ENCODE measurements at regions not wholly inside any gene's neighbourhood (a gene's known extent, or its start where the extent isn't known, plus 50 kb on each side); places are given as distances from the start of the nearest gene placed in this dataset.

DNA sequence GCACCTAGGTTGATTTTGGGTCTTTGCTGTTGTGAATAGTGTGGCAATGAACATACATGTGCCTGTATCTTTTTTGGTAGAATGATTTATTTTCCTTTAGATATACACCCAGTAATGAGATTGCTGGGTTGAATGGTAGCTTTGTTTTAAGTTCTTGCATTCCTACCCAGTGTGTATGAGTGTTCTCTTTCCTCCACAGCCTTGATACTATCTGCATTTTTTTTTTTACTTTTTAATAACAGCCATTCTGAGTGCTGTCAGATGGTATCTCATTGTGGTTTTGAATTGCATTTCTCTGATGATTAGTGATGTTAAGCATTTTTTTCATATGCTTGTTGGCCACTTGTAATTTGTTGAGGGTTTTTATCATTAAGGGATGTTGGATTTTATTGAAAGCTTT, 351.8 kb upstream of the GNPDA2 start:
- no peak overlapping the region for H3K27ac ChIP-seq
- TF ChIP-seq, protein P1, sequence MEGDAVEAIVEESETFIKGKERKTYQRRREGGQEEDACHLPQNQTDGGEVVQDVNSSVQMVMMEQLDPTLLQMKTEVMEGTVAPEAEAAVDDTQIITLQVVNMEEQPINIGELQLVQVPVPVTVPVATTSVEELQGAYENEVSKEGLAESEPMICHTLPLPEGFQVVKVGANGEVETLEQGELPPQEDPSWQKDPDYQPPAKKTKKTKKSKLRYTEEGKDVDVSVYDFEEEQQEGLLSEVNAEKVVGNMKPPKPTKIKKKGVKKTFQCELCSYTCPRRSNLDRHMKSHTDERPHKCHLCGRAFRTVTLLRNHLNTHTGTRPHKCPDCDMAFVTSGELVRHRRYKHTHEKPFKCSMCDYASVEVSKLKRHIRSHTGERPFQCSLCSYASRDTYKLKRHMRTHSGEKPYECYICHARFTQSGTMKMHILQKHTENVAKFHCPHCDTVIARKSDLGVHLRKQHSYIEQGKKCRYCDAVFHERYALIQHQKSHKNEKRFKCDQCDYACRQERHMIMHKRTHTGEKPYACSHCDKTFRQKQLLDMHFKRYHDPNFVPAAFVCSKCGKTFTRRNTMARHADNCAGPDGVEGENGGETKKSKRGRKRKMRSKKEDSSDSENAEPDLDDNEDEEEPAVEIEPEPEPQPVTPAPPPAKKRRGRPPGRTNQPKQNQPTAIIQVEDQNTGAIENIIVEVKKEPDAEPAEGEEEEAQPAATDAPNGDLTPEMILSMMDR (conservative IDR thresholded peaks at IDR 0.05) = no peak
- TF ChIP-seq ZFX (IDR thresholded peaks at IDR 0.05) = no peak

DNA sequence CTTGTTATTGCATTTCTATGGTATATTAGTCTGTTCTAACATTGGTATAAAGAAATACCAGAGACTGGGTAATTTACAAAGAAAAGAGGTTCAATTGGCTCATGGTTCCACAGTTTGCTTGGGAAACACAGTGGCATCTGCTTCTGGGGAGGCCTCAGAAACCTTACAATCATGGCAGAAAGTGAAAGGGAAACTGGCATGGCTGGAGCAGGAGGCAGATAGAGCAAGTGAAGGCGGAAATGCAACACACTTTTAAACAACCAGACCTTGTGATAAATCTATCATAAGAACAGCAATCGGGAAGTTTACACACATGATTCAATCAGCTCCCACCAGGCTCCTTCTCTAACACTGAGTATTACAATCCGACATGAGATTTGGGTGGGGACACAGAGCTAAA, 346.6 kb upstream of the GNPDA2 start:
- no peak for TF ChIP-seq ZFX (IDR thresholded peaks at IDR 0.05)
- TF ChIP-seq, protein P1 (conservative IDR thresholded peaks at IDR 0.05) = no peak
- H3K27ac ChIP-seq = no peak overlapping the region

DNA sequence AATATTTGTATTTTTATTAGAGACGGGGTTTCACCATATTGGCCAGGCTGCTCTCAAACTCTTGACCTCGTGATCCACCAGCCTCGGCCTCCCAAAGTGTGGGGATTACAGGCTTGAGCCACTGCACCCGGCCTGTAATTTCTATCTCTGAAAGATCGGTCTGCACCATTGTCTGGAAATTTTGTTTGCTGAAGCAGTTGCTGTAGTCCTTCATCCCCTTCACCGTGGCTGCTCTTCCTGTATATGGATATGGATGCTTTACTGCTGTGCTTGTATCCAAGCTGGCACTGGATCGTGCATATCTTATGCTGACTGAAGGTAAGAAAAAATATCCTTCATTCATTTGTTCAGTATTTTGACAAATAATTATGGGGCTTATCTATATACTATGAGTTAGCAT, 338.4 kb upstream of the GNPDA2 start:
- TF ChIP-seq, protein P1 (conservative IDR thresholded peaks at IDR 0.05) = no peak
- no peak for TF ChIP-seq ZFX (IDR thresholded peaks at IDR 0.05)
- no peak overlapping the region for H3K27ac ChIP-seq

DNA sequence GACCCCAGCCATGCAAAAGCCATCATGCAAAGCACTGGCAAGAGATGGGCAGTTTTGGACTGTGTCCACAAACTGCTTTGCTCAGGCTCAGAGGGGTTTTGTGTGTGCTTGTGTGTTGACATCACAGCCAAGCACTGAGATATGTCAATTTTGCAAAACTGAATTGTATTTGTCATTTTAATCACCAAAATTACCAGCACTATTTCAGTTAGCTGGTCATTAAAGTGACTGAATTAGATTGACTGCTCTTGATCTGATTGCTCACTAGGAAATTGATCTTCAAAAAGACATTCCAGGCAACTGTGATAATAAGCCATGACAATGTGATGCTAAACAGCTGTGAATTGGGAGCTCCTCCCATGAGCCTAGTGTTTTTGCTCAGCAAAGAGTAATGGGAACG, 337.3 kb upstream of the GNPDA2 start:
- TF ChIP-seq, protein P1 (conservative IDR thresholded peaks at IDR 0.05) = no peak
- no peak for TF ChIP-seq ZFX (IDR thresholded peaks at IDR 0.05)
- H3K27ac ChIP-seq = no peak overlapping the region

DNA sequence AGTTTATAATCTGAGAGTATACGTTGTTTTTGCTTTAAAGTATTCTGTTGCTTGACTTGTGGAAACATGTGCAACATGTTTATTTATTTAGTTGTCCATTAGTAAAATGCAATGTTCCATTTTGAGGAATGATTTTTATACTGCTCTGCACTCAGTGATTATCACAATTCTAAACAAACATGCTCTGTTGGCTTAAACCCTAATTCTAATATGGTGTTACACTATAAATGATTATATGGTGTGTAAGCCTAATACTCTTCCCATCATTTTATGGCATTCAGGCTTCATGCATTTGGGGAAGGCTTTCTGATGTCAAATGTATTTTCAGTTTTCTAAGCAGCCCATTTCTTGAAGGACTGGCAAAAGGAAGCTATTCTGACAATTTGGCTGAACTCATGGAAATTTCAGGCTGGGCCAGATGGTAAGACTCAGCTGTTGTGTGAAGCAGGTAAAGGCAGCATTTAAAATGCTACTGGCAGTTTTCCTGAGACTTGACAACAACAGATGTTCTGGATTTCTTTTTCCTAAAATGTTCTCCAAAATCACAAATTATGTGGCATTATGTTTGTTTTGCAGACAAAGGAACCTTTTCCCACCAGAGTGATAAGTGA, 336.7 kb upstream of the GNPDA2 start:
- no peak for TF ChIP-seq ZFX (IDR thresholded peaks at IDR 0.05)
- TF ChIP-seq, protein P1 (conservative IDR thresholded peaks at IDR 0.05) = no peak
- H3K27ac ChIP-seq = no peak overlapping the region

GRCh38 chr4:45043911-45044310, 317.6 kb upstream of the GNPDA2 start:
- TF ChIP-seq, protein P1 (conservative IDR thresholded peaks at IDR 0.05) = no peak
- TF ChIP-seq ZFX (IDR thresholded peaks at IDR 0.05) = no peak
- H3K27ac ChIP-seq = no peak overlapping the region

DNA sequence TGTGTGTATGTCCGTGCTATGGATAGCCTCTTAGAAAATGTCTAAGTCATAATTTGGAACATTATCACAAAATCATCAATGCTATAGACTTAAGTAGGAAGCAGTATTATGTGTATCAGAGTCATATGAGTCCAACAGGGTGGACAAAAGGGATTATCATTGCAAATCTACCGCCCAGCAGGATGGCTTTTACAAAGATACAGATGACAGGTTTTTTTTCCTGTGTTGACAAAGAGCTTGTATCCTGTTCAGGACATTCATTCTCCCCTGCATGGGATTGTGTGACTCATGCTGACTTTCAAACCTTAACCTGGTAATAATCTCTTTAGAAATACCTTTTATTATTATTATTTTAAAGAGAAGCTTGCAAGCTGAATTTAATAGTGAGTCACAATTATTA, 310.3 kb upstream of the GNPDA2 start:
- TF ChIP-seq, protein P1 (conservative IDR thresholded peaks at IDR 0.05) = no peak
- TF ChIP-seq ZFX (IDR thresholded peaks at IDR 0.05) = no peak
- H3K27ac ChIP-seq = no peak overlapping the region
